ENCODE measurements at regions not wholly inside any gene's neighbourhood (a gene's known extent, or its start where the extent isn't known, plus 50 kb on each side); places are given as distances from the start of the nearest gene placed in this dataset.

DNA sequence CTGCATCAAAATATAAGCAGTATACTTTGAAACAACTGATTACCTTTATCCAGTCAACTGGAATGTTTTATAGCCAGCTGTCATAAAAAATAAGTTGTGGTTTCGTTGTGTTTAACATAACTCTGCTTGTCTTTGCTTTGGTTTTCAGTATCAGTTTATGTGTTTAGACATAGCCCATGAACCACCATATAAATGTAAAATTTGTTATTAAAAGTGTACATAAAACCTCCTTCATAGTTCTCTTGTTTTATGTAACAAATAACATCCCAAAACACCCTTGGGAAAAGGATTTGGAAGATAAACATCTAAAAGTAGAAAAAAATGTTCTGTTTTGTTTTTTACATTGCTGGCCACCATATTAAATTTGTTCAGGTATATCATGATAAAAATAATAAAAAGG, 347.0 kb upstream of the PROK2 start:
- Mint-ChIP-seq H3K27ac (ENCODE audit: low read depth) (no peak overlapping the region), H3K9me3 (peaks cover 5% of the 10 kb centered on the region), H3K4me1 (no peaks in the 10 kb centered on the region), H3K4me3 (no peak overlapping the region), H3K27me3 (peaks cover 18% of the 10 kb centered on the region), H3K36me3 (ENCODE audit: insufficient read depth) (no peaks in the 10 kb centered on the region)
- ATAC-seq (replicated peaks; ENCODE audit: extremely low read depth, poor library complexity, severe bottlenecking) (no peak), DNase-seq (ENCODE audit: low spot score in 2 of 2) (no peak)

DNA sequence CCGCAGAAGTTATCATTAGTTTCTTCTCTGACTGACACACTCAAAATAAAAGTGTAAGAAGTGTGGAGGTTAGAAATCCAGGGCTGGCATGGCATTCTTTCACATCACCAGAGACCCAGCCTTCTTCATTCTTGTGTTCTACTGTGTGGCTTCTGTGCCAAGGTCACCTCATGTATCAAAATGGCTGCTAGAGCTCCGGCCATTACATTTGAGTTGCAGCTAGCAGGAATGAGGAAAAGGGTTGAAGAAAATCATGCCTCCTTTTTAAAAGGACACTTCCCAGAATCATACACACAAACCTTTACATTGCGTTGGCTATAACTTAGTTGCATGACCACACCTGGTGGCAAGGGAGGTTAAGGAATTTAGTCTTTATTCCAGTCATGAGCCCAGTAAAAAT, 345.6 kb upstream of the PROK2 start:
- Mint-ChIP-seq H3K4me3 (no peak overlapping the region), H3K27me3 (peaks cover 18% of the 10 kb centered on the region), H3K4me1 (no peaks in the 10 kb centered on the region), H3K9me3 (peaks cover 5% of the 10 kb centered on the region), H3K27ac (ENCODE audit: low read depth) (no peak overlapping the region), H3K36me3 (ENCODE audit: insufficient read depth) (no peaks in the 10 kb centered on the region)
- ATAC-seq (replicated peaks; ENCODE audit: extremely low read depth, poor library complexity, severe bottlenecking) (no peak), DNase-seq (ENCODE audit: low spot score in 2 of 2) (no peak)

DNA sequence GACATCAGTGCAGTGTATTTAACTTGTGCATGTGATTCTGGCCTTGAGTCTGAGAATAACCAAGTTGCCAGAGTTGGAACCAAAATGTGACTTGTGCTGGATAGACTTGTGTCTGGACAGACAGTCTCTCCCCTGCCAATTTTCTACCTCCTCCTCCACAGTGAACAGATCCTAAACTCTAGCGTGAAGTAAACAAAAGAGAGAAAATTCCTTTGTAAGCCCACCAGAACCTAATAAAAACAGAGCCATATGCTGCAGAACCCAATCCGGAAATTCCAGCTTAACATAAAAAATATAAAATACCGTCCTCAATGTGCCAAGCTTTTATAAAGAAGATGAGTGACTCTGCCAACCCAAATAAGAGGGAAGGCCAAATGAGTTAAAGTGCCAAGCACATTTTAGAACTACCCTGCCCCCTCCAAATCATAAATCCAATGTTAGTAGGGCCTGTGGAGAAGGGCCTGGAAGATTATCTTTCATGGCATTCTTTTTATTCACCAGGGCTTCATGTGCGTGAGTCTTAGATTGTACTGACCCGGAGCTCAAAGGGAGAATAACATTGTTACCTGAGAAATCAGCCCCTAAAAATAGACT, 344.6 kb upstream of the PROK2 start:
- H3K27me3 Mint-ChIP-seq, result peaks cover 10% of the 10 kb centered on the region
- no peaks in the 10 kb centered on the region for H3K36me3 Mint-ChIP-seq (ENCODE audit: insufficient read depth)
- no peak overlapping the region for H3K27ac Mint-ChIP-seq (ENCODE audit: low read depth)
- DNase-seq (ENCODE audit: low spot score in 2 of 2) (no peak), ATAC-seq (replicated peaks; ENCODE audit: extremely low read depth, poor library complexity, severe bottlenecking) (no peak)
- H3K9me3 Mint-ChIP-seq, result peaks cover 5% of the 10 kb centered on the region
- no peak overlapping the region for H3K4me3 Mint-ChIP-seq
- H3K4me1 Mint-ChIP-seq, result no peaks in the 10 kb centered on the region

DNA sequence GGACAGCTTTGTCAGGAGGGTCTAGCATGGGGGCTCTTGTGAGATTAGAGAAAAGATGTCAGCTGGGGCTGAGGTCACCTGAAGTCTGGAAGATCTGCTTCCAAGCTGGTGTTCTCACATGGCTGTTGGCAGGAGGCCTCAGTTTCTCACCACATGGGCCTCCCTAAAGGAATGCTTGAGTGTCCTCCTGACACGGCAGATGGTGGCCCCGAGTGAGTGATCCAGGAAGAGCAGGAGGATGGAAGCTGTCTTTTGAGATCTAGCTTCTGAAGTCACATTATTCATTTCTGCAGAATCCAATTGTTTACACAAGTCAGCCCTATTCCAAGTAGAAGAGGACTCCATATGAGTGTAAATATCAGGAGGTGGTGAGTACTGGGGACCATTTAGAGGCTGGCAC, 344.0 kb upstream of the PROK2 start:
- Mint-ChIP-seq H3K27me3 (peaks cover 6% of the 10 kb centered on the region), H3K4me3 (no peak overlapping the region), H3K4me1 (no peaks in the 10 kb centered on the region), H3K9me3 (peaks cover 4% of the 10 kb centered on the region), H3K27ac (ENCODE audit: low read depth) (no peak overlapping the region), H3K36me3 (ENCODE audit: insufficient read depth) (no peaks in the 10 kb centered on the region)
- DNase-seq (ENCODE audit: low spot score in 2 of 2), result no peak
- no peak for ATAC-seq (replicated peaks; ENCODE audit: extremely low read depth, poor library complexity, severe bottlenecking)

DNA sequence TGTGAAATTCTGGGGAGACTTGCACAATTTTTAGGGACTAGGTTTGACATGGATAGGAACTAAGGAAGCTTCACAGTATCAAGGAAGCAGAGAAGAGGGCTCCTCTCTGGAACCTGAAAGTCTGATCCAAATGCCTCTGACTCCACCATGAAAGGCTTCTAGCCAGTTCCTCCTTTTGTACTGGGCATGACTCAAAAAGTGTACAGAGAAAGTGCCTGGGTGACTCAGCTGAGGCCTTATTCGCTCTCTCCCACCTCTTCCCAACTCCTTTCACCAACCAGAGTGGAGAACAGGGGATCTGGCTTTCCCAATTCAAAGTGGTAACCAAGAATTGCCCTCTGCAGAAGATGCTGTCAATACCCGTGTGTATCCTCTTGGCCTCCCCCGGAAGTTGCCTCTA, 342.9 kb upstream of the PROK2 start:
- Mint-ChIP-seq H3K36me3 (ENCODE audit: insufficient read depth) (no peaks in the 10 kb centered on the region), H3K27ac (ENCODE audit: low read depth) (no peak overlapping the region), H3K9me3 (no peaks in the 10 kb centered on the region), H3K4me3 (no peak overlapping the region), H3K27me3 (no peaks in the 10 kb centered on the region), H3K4me1 (no peaks in the 10 kb centered on the region)
- ATAC-seq (replicated peaks; ENCODE audit: extremely low read depth, poor library complexity, severe bottlenecking), result no peak
- no peak for DNase-seq (ENCODE audit: low spot score in 2 of 2)

DNA sequence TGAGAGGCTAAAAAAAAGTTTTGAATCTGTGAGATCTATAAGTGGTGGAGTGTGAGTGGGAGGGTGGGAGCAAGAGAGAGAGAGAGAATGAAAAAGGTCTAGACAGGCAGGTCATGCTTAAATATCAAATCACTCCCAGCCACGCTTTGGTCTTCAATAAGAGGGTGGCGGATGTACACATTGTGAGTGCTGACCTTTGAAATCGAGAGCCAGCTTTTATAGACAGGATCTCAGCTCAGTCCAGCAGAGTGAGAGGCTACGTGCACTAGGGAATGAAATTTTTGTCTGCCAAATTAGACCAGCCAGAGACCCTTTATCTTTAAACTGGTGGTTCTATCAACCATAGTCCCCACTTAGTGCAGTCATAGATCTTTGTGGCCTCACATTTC, 342.3 kb upstream of the PROK2 start:
- H3K27me3 Mint-ChIP-seq, result no peaks in the 10 kb centered on the region
- ATAC-seq (replicated peaks; ENCODE audit: extremely low read depth, poor library complexity, severe bottlenecking) (no peak), DNase-seq (ENCODE audit: low spot score in 2 of 2) (no peak)
- no peaks in the 10 kb centered on the region for H3K4me1 Mint-ChIP-seq
- H3K4me3 Mint-ChIP-seq, result no peak overlapping the region
- H3K36me3 Mint-ChIP-seq (ENCODE audit: insufficient read depth), result no peaks in the 10 kb centered on the region
- H3K27ac Mint-ChIP-seq (ENCODE audit: low read depth), result no peak overlapping the region
- no peaks in the 10 kb centered on the region for H3K9me3 Mint-ChIP-seq

DNA sequence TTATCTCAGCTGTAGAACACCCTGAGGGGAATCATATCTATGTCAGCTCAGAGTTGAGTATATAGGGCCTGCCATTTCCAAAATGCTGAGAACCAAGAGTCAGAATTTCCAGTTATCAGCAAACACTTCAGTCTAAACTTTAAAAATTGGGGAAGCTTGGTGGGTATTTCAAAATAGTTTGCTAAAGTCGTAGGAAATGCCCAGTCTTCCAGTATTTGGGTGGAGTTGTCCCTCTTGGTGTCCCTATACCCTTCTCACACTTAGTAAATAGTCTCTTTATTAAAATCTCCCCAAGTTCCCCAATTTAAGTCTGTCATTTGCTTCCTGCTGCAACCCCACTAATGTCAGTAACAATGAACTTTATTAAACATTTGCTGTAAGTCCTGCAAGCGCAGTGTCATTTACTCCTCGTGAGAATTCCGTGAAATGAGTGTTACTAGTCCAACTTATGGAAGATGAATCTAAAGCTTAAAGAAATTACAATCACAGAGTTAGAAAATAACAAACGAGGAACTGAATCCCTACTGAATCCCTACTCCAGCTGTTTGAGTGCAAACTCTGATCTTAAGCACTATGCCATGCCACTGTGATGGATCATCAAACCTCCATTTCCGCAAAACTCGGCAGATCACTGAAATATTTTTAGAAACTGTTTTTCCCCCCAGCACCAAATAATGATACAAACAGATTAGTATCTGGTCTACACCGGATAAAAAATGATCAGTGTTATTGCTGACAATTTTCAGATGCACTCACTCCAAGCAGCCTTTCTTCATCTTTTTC, 341.7 kb upstream of the PROK2 start:
- H3K36me3 Mint-ChIP-seq (ENCODE audit: insufficient read depth), result no peaks in the 10 kb centered on the region
- no peak for DNase-seq (ENCODE audit: low spot score in 2 of 2)
- no peak for ATAC-seq (replicated peaks; ENCODE audit: extremely low read depth, poor library complexity, severe bottlenecking)
- H3K4me1 Mint-ChIP-seq, result no peaks in the 10 kb centered on the region
- no peak overlapping the region for H3K4me3 Mint-ChIP-seq
- H3K27me3 Mint-ChIP-seq, result no peaks in the 10 kb centered on the region
- H3K27ac Mint-ChIP-seq (ENCODE audit: low read depth), result no peak overlapping the region
- H3K9me3 Mint-ChIP-seq, result no peaks in the 10 kb centered on the region

DNA sequence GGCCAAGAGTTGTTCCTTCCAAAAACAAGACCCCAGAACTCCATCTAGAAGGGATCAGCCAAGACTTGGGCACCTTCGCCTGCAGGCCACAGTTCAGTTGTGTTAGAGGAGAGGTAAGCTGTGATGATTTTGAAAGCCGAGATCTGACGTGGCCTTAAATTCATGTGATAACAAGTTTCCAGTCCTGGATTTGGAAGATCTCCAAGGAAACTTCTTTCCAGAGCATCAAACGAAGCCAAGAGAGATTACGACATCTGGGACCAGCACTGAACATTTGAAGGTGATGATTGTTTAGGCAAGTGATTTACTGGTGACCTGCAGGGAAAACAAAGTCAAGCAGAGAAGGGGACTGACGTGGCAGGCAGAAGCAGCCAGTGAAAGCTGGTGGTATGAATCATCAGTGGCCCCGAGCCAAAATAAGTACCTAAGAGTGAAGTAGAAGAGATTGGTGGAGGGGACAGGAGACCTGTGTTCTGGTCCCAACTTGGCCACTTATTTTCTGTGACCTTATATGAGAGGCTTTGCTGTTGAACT, 339.0 kb upstream of the PROK2 start:
- no peaks in the 10 kb centered on the region for H3K9me3 Mint-ChIP-seq
- ATAC-seq (replicated peaks; ENCODE audit: extremely low read depth, poor library complexity, severe bottlenecking), result no peak
- DNase-seq (ENCODE audit: low spot score in 2 of 2), result no peak
- H3K4me1 Mint-ChIP-seq, result no peaks in the 10 kb centered on the region
- no peaks in the 10 kb centered on the region for H3K27me3 Mint-ChIP-seq
- H3K36me3 Mint-ChIP-seq (ENCODE audit: insufficient read depth), result no peaks in the 10 kb centered on the region
- H3K4me3 Mint-ChIP-seq, result no peak overlapping the region
- no peak overlapping the region for H3K27ac Mint-ChIP-seq (ENCODE audit: low read depth)

DNA sequence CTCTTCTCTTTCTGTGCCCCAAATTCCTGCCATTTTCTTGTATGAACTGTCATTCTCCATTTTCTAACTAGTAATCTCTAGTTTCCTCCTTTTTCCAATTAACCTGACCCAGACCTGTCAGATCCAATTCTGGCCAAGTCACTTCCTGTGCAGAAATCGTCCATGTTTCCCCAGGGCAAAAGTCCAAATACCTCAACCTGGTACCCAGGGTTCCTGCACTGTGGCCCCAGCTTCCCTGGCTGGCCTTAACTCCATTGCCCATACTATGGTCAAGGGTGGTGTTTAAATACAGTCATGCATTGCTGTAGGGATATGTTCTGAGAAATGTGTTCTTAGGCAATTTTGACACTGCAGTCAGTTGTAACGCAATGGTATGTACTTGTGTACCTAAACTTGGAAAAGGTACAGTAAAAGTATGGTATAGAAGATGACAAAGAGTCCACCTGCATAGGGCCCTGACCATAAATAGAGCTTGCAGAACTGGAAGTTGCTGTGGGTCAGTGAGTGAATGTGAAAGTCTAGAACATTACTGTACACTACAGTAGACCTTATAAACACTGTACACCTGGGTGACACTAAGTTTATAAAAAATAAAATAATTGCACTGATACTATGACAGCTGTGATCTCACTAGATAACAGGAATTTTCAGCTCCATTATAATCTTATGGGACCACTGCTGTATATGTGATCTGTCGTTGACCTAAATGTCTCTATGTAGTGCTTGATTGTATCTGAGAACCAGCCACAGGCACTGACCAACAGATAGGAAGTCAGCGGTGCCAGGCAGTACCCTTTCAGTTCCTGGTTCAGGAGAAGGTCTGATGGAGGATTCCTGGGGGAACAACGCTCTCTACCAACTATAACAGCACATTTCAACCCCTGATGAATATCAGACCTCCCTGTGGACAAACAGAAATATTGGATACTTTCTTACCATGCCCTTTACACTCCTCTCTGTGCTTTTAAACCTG, 336.1 kb upstream of the PROK2 start:
- Mint-ChIP-seq H3K9me3 (no peaks in the 10 kb centered on the region), H3K27ac (ENCODE audit: low read depth) (no peak overlapping the region), H3K36me3 (ENCODE audit: insufficient read depth) (no peaks in the 10 kb centered on the region), H3K4me3 (no peak overlapping the region), H3K27me3 (no peaks in the 10 kb centered on the region), H3K4me1 (no peaks in the 10 kb centered on the region)
- no peak for ATAC-seq (replicated peaks; ENCODE audit: extremely low read depth, poor library complexity, severe bottlenecking)
- no peak for DNase-seq (ENCODE audit: low spot score in 2 of 2)

DNA sequence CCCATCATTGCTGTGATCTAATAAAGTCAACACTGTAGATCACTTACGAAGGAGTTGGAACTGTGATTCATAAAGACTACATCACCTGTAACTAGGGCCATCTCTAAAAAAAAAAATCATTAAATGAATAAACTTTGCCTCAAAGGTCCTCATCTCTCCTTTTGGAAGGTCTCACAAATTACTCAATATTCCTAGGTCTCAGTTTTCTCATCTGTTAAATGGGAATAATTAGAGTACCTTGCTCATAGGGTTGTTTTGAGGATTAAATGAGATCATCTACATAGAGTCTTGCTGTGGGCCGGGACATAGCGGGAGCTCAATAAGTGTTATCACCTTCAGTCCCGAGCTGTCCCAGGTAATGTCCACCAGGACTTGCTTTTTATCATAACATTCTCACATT, 335.1 kb upstream of the PROK2 start:
- DNase-seq (ENCODE audit: low spot score in 2 of 2) (no peak), ATAC-seq (replicated peaks; ENCODE audit: extremely low read depth, poor library complexity, severe bottlenecking) (no peak)
- no peaks in the 10 kb centered on the region for H3K36me3 Mint-ChIP-seq (ENCODE audit: insufficient read depth)
- H3K4me1 Mint-ChIP-seq, result no peaks in the 10 kb centered on the region
- no peaks in the 10 kb centered on the region for H3K27me3 Mint-ChIP-seq
- H3K9me3 Mint-ChIP-seq, result no peaks in the 10 kb centered on the region
- H3K4me3 Mint-ChIP-seq, result no peak overlapping the region
- H3K27ac Mint-ChIP-seq (ENCODE audit: low read depth), result no peak overlapping the region

DNA sequence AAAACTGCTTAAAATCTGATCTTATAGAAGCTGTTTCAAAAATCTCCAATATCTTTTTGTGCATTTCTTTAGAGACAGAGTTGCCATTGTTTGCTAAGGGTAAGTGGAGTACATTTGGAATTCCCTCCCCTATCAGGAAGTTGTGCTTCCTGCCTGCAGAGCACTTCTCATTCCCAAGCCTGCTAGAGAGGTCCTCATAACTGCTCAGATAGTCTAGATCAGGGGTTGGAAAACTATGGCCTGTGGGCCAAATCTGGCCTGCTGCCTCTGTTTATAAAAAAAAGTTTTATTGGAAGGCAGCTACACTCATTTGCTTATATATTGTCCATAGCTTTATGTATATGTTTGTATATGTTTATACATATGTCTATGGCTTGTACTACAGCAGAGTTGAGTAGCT, 333.7 kb upstream of the PROK2 start:
- Mint-ChIP-seq H3K36me3 (ENCODE audit: insufficient read depth) (no peaks in the 10 kb centered on the region), H3K4me3 (no peak overlapping the region), H3K27ac (ENCODE audit: low read depth) (no peak overlapping the region), H3K9me3 (no peaks in the 10 kb centered on the region), H3K27me3 (no peaks in the 10 kb centered on the region), H3K4me1 (no peaks in the 10 kb centered on the region)
- ATAC-seq (replicated peaks; ENCODE audit: extremely low read depth, poor library complexity, severe bottlenecking) (no peak), DNase-seq (ENCODE audit: low spot score in 2 of 2) (no peak)

DNA sequence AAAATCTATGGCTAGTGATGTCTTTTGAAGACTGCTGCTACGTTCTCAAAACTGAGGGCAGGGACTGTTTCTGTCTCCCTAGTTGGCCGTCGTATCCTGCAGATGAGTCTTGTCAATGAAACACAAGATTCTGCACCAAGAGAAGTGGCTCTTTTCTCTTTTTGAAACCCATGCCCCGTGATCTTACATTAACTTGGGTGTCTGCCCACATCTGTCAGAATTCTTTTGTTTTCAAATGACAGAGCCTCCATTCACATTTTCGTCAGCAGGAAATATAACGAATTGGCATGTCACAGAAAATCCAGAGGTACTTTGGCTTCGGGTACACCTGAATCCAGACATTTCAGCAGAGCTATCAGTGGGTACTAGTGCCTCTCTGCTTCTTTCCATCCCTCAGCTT, 331.3 kb upstream of the PROK2 start:
- H3K27me3 Mint-ChIP-seq, result no peaks in the 10 kb centered on the region
- no peak for DNase-seq (ENCODE audit: low spot score in 2 of 2)
- no peaks in the 10 kb centered on the region for H3K9me3 Mint-ChIP-seq
- H3K4me3 Mint-ChIP-seq, result no peak overlapping the region
- no peaks in the 10 kb centered on the region for H3K36me3 Mint-ChIP-seq (ENCODE audit: insufficient read depth)
- no peaks in the 10 kb centered on the region for H3K4me1 Mint-ChIP-seq
- no peak for ATAC-seq (replicated peaks; ENCODE audit: extremely low read depth, poor library complexity, severe bottlenecking)
- H3K27ac Mint-ChIP-seq (ENCODE audit: low read depth), result no peak overlapping the region

All from central memory CD8-positive, alpha-beta T cell (primary cell).